Gastrocnemius medialis (tissue), 4 donors: ENCODE measurements at regions not wholly inside any gene's neighbourhood (a gene's known extent, or its start where the extent isn't known, plus 50 kb on each side); places are given as distances from the start of the nearest gene placed in this dataset.
"Not testable (repeated sequence)": the region's sequence is repeated elsewhere in the genome, so short reads cannot be mapped to it uniquely, and the experiment has no call there.

Experiments used
- ATAC-seq, 2 donors: fragments of 150-250 bp; one replicate each; pipeline ENCODE4 v1.9.1; 2016
- DNase-seq, 2 donors: peaks; one replicate each; pipeline ENCODE4 v3.0.0-alpha.2; 2019
- H3K27ac ChIP-seq, 4 donors: fragments of 200-600 bp; sonication (generic); 1 replicate in 1 of 4; 2 replicates in 3 of 4; pipeline ENCODE4 v1.5.1; 2016 to 2018; ENCODE audit warnings: mild to moderate bottlenecking in 2 of 4, moderate library complexity in 1 of 4
- H3K27me3 ChIP-seq, 3 donors: fragments of 200-600 bp; sonication (generic) in 2 of 3; 1 replicate in 1 of 3; 2 replicates in 2 of 3; pipeline versions ENCODE4 v1.5.1 to v1.6.0; 2016 to 2019; ENCODE audit warnings: mild to moderate bottlenecking in 1 of 3, moderate library complexity in 1 of 3
- H3K36me3 ChIP-seq, 2 donors: fragments of 200-600 bp; sonication (generic) in 1 of 2; one replicate each; pipeline ENCODE4 v1.5.1; 2017 to 2018
- H3K4me1 ChIP-seq, 2 donors: fragments of 200-600 bp; sonication (generic) in 1 of 2; one replicate each; pipeline ENCODE4 v1.5.1; 2016 to 2017; ENCODE audit warnings: mild to moderate bottlenecking in 2 of 2
- H3K4me3 ChIP-seq, 4 donors: fragments of 200-600 bp; sonication (generic) in 3 of 4; 1 replicate in 1 of 4; 2 replicates in 3 of 4; pipeline ENCODE4 v1.5.1; 2016 to 2019; ENCODE audit warnings: mild to moderate bottlenecking in 2 of 4
- H3K9me3 ChIP-seq, 3 donors: fragments of 200-600 bp; sonication (generic) in 2 of 3; 1 replicate in 1 of 3; 2 replicates in 2 of 3; pipeline ENCODE4 v1.5.1; 2016 to 2019
- CTCF ChIP-seq, 5 experiments: fragments of 450-650 bp in 3 of 5; fragments of 200-600 bp in 2 of 5; sonication (generic) in 2 of 5; IDR thresholded peaks in 4 of 5; conservative IDR thresholded peaks in 1 of 5; 1 replicate in 4 of 5; 2 replicates in 1 of 5; pipeline ENCODE4 v1.5.1; 2016 to 2019; ENCODE audit warnings: antibody characterized with exemption in 5 of 5, mild to moderate bottlenecking in 3 of 5, moderate library complexity in 3 of 5
- POLR2A ChIP-seq, 2 donors: fragments of 450-650 bp; IDR thresholded peaks; one replicate each; pipeline ENCODE4 v1.6.1; 2017; ENCODE audit warnings: antibody characterized with exemption in 2 of 2, mild to moderate bottlenecking in 2 of 2, moderate library complexity in 2 of 2
- in situ Hi-C, 4 donors: fragments of 200-750 bp; cut with MboI; loops; one replicate each; pipeline versions ENCODE4 v1.15.0 to v1.8.0; 2017; ENCODE audit warnings: low sequenced_read_pairs in 4 of 4
- intact Hi-C: fragments of 100-400 bp; cut with DNase I; formaldehyde crosslinking; loops from one replicate; pipeline ENCODE4 v1.15.1; 2023; ENCODE audit warnings: low total_unique reads

- ATAC-seq, result no peak
- in situ Hi-C loops (no loop called here), intact Hi-C loops (no loop called here)
These were observed 234.2 kb upstream of the SULF2 start for GRCh38 chr20:48019496-48019895.

GRCh38 chr20:48018851-48019250, 233.6 kb upstream of the SULF2 start:
- H3K27ac ChIP-seq, H3K36me3 ChIP-seq, ATAC-seq, H3K9me3 ChIP-seq, H3K4me3 ChIP-seq, in situ Hi-C loops, intact Hi-C loops, H3K27me3 ChIP-seq, DNase-seq, H3K4me1 ChIP-seq: not testable (repeated sequence)

More at GRCh38 chr20:48019496-48019895, 234.2 kb upstream of the SULF2 start:
- no peak overlapping the region for H3K4me3 ChIP-seq
- no peaks in the 10 kb centered on the region for H3K4me1 ChIP-seq
- peaks cover 0 to 3% (median 0%) of the 10 kb centered on the region in 3 donors for H3K9me3 ChIP-seq
- no peak for DNase-seq
- H3K27me3 ChIP-seq, result no peaks in the 10 kb centered on the region
- TF ChIP-seq CTCF (IDR thresholded peaks at IDR 0.05 in 4 of 5, conservative IDR thresholded peaks at IDR 0.05 in 1 of 5) (no peak), POLR2A (IDR thresholded peaks at IDR 0.05) (no peak)
- peak overlapping the region in 1 of 4 donors; percentile 2 for H3K27ac ChIP-seq
- H3K36me3 ChIP-seq, result no peaks in the 10 kb centered on the region

GRCh38 chr20:48017992-48018391, 232.7 kb upstream of the SULF2 start:
- Histone ChIP-seq H3K4me1 (no peaks in the 10 kb centered on the region), H3K4me3 (no peak overlapping the region), H3K36me3 (no peaks in the 10 kb centered on the region), H3K27ac (no peak overlapping the region), H3K27me3 (no peaks in the 10 kb centered on the region), H3K9me3 (peaks cover 0 to 3% (median 0%) of the 10 kb centered on the region in 3 donors)
- no peak for ATAC-seq
- no peak for DNase-seq
- in situ Hi-C loops (no loop called here), intact Hi-C loops (no loop called here)
- TF ChIP-seq CTCF (IDR thresholded peaks at IDR 0.05 in 4 of 5, conservative IDR thresholded peaks at IDR 0.05 in 1 of 5) (no peak), POLR2A (IDR thresholded peaks at IDR 0.05) (no peak)

- Histone ChIP-seq H3K27me3 (no peaks in the 10 kb centered on the region), H3K4me3 (no peak overlapping the region), H3K27ac (no peak overlapping the region), H3K36me3 (no peaks in the 10 kb centered on the region), H3K4me1 (no peaks in the 10 kb centered on the region), H3K9me3 (no peaks in the 10 kb centered on the region)
- TF ChIP-seq CTCF (IDR thresholded peaks at IDR 0.05 in 4 of 5, conservative IDR thresholded peaks at IDR 0.05 in 1 of 5) (no peak), POLR2A (IDR thresholded peaks at IDR 0.05) (no peak)
- in situ Hi-C loops (no loop called here), intact Hi-C loops (no loop called here)
- no peak for DNase-seq
- ATAC-seq, result no peak
These were observed 232.2 kb upstream of the SULF2 start for GRCh38 chr20:48017509-48017908.

GRCh38 chr20:48015943-48016723, 230.9 kb upstream of the SULF2 start:
- Histone ChIP-seq H3K4me3 (no peak overlapping the region), H3K27ac (no peak overlapping the region), H3K9me3 (no peaks in the 10 kb centered on the region), H3K27me3 (no peaks in the 10 kb centered on the region), H3K4me1 (no peaks in the 10 kb centered on the region), H3K36me3 (no peaks in the 10 kb centered on the region)
- intact Hi-C loops, result no loop called here
- no peak for DNase-seq
- TF ChIP-seq CTCF (IDR thresholded peaks at IDR 0.05 in 4 of 5, conservative IDR thresholded peaks at IDR 0.05 in 1 of 5) (no peak), POLR2A (IDR thresholded peaks at IDR 0.05) (no peak)
- no peak for ATAC-seq
- in situ Hi-C loops, result no loop called here
